IPS-NIHi7 (cell line): ENCODE measurements at regions not wholly inside any gene's neighbourhood (a gene's known extent, or its start where the extent isn't known, plus 50 kb on each side); places are given as distances from the start of the nearest gene placed in this dataset.

Experiments used
- DNase-seq: peaks from one replicate; pipeline ENCODE4 v3.0.0; 2012; ENCODE audit warnings: mixed read lengths; ENCODE audit errors: extremely low spot score

DNA sequence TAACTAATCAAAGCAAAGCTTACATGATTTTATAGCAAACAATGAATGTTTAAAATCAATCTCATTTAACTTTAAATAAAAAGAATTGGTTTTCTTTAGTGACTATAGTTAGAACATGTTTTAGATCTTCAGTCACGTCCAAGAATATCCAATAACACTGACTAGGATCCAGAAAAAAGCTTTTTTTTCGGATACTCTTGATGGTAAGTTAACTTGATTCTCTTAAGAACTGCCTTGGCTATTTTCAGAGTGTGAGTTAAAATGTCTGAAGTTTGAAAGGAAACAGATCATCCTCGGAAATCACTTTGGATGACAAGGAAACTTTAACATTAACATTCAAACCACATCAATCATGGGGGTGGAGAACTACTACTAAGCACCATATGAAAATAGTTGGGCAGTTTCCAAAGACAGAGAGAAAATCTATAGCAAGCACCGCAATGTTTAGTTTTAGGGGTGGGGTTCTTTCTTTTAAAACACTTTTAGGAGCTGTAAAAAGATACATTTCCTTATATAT, 83.7 kb upstream of the SLC27A6 start:
- DNase-seq, result no peak

DNA sequence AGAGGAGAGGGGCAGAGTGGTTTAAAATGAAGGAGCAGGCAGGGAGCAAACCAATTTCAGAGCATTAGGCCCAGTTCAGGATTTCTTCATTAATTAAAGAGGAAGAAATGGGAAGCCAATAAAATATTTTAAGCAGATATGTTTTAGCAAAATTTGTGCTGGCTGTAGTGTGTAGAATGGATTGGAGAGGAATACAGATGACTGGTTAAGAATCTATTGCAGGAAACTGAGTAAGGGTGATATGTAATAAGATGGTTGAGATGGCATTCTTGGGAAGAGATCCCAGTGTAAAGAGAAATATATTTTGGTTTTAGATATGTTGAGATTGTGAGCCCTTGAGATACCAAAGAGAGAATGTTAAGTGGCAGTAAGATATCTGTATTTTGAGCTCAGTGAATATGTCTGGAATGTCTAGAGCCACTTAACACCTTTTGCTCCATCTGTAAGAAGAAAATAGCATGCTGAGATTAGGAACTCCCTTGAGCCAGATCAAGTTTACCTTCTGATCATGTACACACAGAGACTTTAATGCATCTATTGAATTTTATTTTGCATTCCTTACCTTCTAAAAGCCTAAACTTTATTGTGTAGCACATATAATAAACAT, 79.5 kb upstream of the SLC27A6 start:
- no peak for DNase-seq

DNA sequence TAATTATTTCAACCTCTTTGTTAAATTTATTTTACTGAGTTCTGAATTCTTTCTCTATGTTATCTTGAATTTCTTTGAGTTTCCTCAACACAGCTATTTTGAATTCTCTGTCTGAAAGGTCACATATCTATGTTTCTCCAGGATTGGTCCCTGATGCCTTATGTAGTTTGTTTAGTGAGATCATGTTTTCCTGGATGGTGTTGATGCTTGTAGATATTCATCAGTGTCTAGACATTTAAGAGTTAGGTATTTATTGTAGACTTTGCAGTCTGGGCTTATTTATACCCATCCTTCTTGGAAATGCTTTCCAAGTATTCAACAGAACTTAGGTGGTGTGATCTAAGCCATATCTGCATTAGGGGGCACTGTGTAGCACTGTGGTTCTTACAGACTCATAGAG, 70.2 kb upstream of the SLC27A6 start:
- DNase-seq, result no peak

DNA sequence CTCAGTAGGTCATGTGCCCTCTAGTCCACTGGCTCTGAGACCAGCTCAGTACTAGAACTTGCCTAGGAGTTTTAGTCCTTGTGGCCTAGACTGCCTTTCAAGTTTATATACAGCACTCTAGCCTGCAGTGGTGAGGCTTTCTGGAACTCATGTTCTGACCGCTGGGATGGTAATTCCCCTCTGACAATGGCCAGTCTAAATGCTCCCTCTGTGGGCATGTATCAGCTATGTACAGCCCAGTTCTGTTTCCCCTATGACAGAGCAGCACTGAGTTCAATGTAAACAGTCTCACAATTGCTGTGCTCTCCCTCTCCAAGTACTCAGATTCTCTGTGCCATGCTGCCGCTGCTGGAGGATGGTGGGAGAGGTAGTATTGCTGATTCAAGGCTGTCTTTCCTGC, 68.6 kb upstream of the SLC27A6 start:
- DNase-seq, result no peak

DNA sequence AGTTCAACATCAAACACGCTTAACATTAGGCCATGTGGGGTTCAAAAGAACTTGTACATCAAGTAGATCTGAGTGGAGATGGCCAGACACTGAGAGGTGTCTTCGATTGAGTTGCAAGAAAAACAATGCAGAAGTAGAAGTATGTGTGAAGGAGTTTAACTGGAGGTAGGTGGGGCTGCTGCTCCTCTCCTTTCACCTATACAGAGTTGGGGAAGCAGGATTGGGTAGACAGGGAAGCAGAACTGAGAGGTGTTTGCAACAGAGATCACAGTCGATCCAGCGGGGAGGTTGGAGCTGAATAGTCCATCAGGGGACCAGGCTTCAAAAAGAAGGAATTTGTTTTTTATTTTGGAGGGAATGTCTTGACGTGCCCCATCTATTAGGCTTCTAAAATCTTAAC, 61.7 kb upstream of the SLC27A6 start:
- DNase-seq, result peak; percentile 14

DNA sequence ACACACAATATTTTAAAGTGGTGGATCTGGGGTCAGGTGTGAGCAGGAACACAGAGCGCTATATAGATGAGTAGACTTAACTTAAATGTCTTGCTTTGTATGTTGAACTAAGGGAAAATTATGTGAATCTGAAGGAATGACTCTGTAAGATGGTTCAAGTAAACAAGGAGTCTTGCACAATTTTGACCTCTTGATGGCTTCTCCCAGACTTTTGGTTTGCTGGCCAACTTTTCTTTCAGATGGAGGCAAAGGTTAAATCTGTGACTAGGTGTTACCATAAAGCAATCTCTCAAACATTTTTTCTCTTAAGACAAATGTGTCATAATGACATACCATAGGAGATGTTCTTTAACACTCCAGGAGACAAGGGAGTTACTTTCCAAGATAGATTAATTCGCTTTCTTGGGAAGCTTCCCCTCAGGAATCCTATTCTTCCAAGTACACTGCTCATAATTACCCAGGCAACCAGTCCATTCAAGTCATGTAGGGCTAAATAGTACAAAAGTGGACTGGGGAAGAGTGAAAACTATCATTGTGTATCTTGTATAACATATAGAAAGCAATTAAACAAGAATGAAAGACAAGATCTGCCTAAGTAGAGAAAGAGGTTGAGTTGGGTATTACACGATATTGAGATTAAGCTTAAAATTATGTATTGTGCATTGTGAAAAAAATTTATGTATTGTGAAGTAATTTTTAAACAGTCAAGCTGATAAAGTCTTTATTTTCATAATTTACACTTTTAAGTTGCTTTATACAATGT, 60.3 kb upstream of the SLC27A6 start:
- no peak for DNase-seq

DNA sequence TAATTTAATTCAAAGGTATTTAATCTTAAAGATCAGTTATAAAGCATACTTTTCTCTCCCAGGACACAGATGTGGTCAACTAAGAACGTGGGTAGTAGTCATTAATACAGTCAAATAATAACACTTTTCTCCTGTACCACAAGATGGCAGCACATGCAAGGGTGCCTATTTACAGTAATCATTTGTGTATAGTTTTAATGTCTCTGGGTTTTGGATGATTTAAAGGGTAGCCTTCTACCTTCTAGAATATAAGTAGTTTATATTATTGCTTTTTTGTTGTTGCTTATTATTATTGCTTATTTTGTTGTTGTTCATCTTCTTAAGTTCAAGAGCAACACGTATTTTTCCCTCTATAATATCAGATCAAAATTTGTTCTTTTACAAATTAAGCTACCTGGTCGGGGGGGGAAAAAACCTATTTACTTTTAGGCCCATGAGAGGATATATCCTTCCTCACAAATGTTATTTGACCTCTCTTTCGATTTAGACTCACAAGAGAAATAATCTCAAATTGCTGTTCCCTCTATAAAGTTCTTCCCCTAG, 59.6 kb upstream of the SLC27A6 start:
- peak; percentile 58 for DNase-seq

DNA sequence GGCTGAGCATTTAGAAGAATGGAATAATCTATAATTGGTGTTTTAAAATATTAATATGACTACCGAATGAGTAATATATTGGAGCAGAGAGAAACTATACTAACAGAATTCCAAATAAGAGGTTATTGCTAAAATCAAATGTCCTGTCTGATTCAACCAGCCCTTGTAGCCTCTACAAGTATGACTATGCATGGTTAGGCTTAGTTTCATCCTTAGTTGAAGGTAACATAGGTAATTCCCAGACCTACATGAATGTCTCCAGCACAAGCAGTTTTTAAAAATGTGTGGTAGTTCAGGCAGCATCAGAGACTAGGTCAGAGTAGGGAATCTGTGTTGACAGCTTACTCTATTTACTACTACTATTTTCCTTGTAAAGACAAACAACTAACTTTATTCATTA, 51.7 kb upstream of the SLC27A6 start:
- DNase-seq, result no peak
